KMS-11 (cell line): ENCODE measurements at regions not wholly inside any gene's neighbourhood (a gene's known extent, or its start where the extent isn't known, plus 50 kb on each side); places are given as distances from the start of the nearest gene placed in this dataset.
"Not testable (repeated sequence)": the region's sequence is repeated elsewhere in the genome, so short reads cannot be mapped to it uniquely, and the experiment has no call there.

ENCODE experiments used
- H2AFZ ChIP-seq: fragments of 200-600 bp; sonication (generic); 2 replicates; pipeline ENCODE4 v1.6.1; 2016; ENCODE audit warnings: antibody characterized with exemption, mixed run types, low read depth
- H3K27ac ChIP-seq: fragments of 200-600 bp; sonication (generic); 2 replicates; pipeline ENCODE4 v1.6.1; 2016; ENCODE audit warnings: mild to moderate bottlenecking, mixed run types
- H3K27me3 ChIP-seq: fragments of 200-600 bp; sonication (generic); 2 replicates; pipeline ENCODE4 v1.6.1; 2017; ENCODE audit warnings: mild to moderate bottlenecking, low read depth, mixed run types, moderate library complexity; ENCODE audit not compliant: insufficient read depth
- H3K36me3 ChIP-seq: fragments of 200-600 bp; sonication (generic); 2 replicates; pipeline ENCODE4 v1.6.1; 2017; ENCODE audit warnings: mild to moderate bottlenecking, mixed run types; ENCODE audit not compliant: insufficient read depth
- H3K4me1 ChIP-seq: fragments of 200-600 bp; sonication (generic); 2 replicates; pipeline ENCODE4 v1.6.1; 2016; ENCODE audit warnings: mild to moderate bottlenecking, low read depth, mixed run types; ENCODE audit not compliant: poor library complexity, severe bottlenecking
- H3K4me2 ChIP-seq: fragments of 200-600 bp; sonication (generic); 2 replicates; pipeline ENCODE4 v1.7.0; 2016; ENCODE audit warnings: mild to moderate bottlenecking, mixed run types
- H3K4me3 ChIP-seq: fragments of 200-600 bp; sonication (generic); IDR thresholded peaks from 2 replicates; pipeline ENCODE4 v1.6.1; 2017; ENCODE audit warnings: low read depth, low read length, mixed read lengths; ENCODE audit not compliant: insufficient read depth
- H3K79me2 ChIP-seq: fragments of 200-600 bp; sonication (generic); 2 replicates; pipeline ENCODE4 v1.6.1; 2016; ENCODE audit warnings: low read depth, mixed run types; ENCODE audit not compliant: insufficient read depth
- H3K9ac ChIP-seq: fragments of 200-600 bp; sonication (generic); 2 replicates; pipeline ENCODE4 v1.6.1; 2016; ENCODE audit warnings: mild to moderate bottlenecking, mixed run types
- H4K20me1 ChIP-seq: fragments of 200-600 bp; sonication (generic); 2 replicates; pipeline ENCODE4 v1.6.1; 2016; ENCODE audit warnings: mild to moderate bottlenecking, mixed run types; ENCODE audit not compliant: insufficient read depth
- TF ChIP-seq, protein P1 (sequence below): fragments of 200-600 bp; sonication (generic); conservative IDR thresholded peaks from 2 replicates; pipeline ENCODE4 v1.6.1; 2017; ENCODE audit warnings: low read depth, mild to moderate bottlenecking, antibody characterized with exemption, low read length, moderate library complexity, mixed read lengths

DNA sequence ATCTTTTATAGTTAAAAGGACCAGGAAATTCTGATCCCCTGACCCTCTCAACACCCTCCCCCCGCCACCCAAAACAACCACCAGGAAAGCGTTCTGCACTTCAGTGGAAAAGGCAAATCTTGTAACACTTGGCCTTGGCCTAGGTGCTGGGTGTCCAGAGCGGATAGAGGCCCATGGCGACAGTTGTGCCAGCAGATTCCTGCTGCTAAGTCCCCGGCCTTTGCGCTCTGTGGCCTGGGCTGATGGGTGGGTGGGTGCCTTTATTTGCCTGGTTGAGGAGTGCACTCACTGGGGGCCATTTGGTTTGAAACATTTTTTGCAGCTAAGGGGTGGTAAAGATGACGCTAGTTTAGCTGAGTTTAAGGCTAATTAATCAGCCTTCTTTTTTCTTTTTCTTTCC is 127.9 kb upstream of the ERRFI1 start:
- no peaks in the 10 kb centered on the region for H3K36me3 ChIP-seq
- no peak overlapping the region for H3K27ac ChIP-seq
- H3K27me3 ChIP-seq, result no peaks in the 10 kb centered on the region; the same call in 1 of the 2 replicates
- no peak overlapping the region for H3K9ac ChIP-seq
- H3K79me2 ChIP-seq, result no peaks in the 10 kb centered on the region
- no peaks in the 10 kb centered on the region for H4K20me1 ChIP-seq
- TF ChIP-seq, protein P1, sequence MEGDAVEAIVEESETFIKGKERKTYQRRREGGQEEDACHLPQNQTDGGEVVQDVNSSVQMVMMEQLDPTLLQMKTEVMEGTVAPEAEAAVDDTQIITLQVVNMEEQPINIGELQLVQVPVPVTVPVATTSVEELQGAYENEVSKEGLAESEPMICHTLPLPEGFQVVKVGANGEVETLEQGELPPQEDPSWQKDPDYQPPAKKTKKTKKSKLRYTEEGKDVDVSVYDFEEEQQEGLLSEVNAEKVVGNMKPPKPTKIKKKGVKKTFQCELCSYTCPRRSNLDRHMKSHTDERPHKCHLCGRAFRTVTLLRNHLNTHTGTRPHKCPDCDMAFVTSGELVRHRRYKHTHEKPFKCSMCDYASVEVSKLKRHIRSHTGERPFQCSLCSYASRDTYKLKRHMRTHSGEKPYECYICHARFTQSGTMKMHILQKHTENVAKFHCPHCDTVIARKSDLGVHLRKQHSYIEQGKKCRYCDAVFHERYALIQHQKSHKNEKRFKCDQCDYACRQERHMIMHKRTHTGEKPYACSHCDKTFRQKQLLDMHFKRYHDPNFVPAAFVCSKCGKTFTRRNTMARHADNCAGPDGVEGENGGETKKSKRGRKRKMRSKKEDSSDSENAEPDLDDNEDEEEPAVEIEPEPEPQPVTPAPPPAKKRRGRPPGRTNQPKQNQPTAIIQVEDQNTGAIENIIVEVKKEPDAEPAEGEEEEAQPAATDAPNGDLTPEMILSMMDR, result no peak
- H3K4me1 ChIP-seq, result no peaks in the 10 kb centered on the region
- no peak overlapping the region for H3K4me2 ChIP-seq
- no peak overlapping the region for H3K4me3 ChIP-seq
- no peak overlapping the region for H2AFZ ChIP-seq

DNA sequence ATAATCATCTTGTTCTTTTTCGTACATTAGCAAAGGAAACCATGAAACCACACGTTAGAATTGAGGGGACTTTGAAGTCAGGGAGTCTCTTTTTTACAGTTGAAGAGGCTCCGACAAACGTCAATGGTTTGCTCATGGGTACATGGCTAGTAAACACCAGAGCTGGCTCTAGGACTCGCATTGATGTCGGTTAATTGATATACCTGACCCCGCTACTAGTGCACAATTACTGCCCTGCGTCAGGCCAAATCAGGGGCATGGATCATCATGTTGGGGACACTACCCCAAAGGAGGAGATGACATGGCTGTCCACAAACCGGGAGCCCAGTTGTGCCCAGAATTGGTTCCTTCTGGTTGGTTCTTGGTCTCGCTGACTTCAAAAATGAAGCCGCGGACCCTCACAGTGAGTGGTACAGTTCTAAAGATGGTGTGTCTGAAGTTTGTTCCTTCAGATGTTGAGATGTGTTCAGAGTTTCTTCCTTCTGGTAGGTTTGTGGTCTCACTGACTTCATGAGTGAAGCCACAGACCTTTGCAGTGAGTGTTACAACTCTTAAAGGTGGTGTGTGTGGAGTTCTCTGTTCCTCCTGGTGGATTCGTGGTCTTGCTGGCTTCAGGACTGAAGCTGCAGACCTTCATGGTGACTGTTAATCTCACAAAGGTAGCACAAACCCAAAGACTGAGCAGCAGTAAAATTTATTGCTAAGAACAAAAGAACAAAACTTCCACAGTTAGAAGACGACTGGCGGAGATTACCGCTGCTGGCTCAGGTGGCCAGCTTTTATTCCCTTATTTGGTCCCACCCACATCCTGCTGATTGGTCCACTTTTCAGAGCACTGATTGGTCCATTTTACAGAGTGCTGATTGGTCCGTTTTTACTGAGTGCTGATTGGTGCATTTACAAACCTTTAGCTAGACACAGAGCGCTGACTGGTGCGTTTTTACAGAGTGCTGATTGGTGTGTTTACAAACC is 126.9 kb upstream of the ERRFI1 start:
- TF ChIP-seq, protein P1, result no peak
- H3K4me3 ChIP-seq, result no peak overlapping the region
- H3K4me1 ChIP-seq, result no peaks in the 10 kb centered on the region
- H3K9ac ChIP-seq, result no peak overlapping the region
- H2AFZ ChIP-seq, result no peak overlapping the region
- H3K4me2 ChIP-seq, result no peak overlapping the region
- no peak overlapping the region for H3K27ac ChIP-seq
- no peaks in the 10 kb centered on the region for H3K36me3 ChIP-seq
- H4K20me1 ChIP-seq, result no peaks in the 10 kb centered on the region
- no peaks in the 10 kb centered on the region for H3K27me3 ChIP-seq
- no peaks in the 10 kb centered on the region for H3K79me2 ChIP-seq

DNA sequence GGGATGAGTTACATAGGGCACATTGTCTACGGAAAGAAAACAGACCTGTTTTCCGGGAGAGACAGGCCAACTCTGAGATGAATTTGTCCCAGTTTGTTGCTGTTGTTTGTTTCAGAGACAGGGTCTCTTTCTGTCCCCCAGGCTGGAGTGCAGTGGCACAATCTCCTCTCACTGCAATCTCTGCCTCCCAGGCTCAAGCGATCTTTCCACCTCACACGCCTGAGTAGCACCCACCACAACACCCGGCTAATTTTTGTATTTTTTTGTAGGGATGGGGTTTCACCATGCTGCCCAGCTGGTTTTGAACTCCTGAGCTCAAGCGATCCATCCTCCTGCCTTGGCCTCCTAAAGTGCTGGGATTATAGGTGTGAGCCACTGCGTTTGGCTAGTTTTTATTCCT is 125.5 kb upstream of the ERRFI1 start:
- no peak overlapping the region for H3K4me2 ChIP-seq
- TF ChIP-seq, protein P1, result no peak
- H3K4me1 ChIP-seq, result no peaks in the 10 kb centered on the region
- H3K27ac ChIP-seq, result no peak overlapping the region
- H3K79me2 ChIP-seq, result no peaks in the 10 kb centered on the region
- no peak overlapping the region for H3K9ac ChIP-seq
- no peaks in the 10 kb centered on the region for H4K20me1 ChIP-seq
- no peak overlapping the region for H2AFZ ChIP-seq
- H3K4me3 ChIP-seq, result no peak overlapping the region
- H3K27me3 ChIP-seq, result no peaks in the 10 kb centered on the region
- no peaks in the 10 kb centered on the region for H3K36me3 ChIP-seq

DNA sequence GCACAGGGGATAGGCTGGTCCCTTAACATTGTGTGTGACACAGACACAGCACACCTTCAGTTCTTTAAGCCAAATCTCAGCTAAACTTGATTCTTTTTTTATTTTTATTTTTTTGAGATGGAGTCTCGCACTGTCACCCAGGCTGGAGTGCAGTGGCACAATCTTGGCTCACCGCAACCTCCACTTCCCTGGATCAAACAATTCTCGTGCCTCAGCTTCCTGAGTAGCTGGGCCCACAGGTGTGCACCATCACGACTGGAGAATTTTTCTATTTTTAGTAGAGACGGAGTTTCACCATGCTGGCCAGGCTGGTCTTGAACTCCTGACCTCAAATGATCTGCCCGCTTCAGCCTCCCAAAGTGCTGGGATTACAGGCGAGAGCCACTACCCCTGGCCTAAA is 123.6 kb upstream of the ERRFI1 start:
- not testable (repeated sequence) for H3K27me3 ChIP-seq, H3K4me3 ChIP-seq, H3K36me3 ChIP-seq, H3K4me2 ChIP-seq, H3K9ac ChIP-seq, H3K27ac ChIP-seq, H4K20me1 ChIP-seq, H3K79me2 ChIP-seq, H3K4me1 ChIP-seq, H2AFZ ChIP-seq

DNA sequence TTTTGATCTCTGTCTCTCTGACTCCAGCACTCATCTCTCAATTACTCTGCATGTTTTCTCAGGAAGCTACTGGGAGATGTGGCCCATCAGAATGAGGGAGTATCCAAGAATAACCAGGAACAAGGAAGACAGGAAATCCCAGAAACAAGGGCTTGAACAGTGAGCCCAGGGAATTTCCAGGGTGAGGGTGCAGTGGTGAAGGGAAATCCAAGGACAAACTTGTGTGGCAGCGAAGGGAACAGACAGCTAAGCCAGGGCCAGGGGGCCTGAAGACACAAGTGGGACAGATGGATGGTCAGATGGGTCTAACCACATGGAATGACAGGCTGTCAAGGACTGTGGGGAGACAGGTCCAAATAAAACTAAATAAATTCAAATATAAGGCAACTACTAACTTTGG is 121.8 kb upstream of the ERRFI1 start:
- Histone ChIP-seq H3K79me2 (no peaks in the 10 kb centered on the region), H3K4me2 (no peak overlapping the region), H4K20me1 (no peaks in the 10 kb centered on the region), H3K27ac (no peak overlapping the region), H3K27me3 (no peaks in the 10 kb centered on the region), H3K9ac (no peak overlapping the region), H3K4me3 (no peak overlapping the region), H3K4me1 (peaks cover 8% of the 10 kb centered on the region), H3K36me3 (no peaks in the 10 kb centered on the region), H2AFZ (no peak overlapping the region)
- TF ChIP-seq, protein P1, result no peak
